ENCODE measurements at regions not wholly inside any gene's neighbourhood (a gene's known extent, or its start where the extent isn't known, plus 50 kb on each side); places are given as distances from the start of the nearest gene placed in this dataset.

DNA sequence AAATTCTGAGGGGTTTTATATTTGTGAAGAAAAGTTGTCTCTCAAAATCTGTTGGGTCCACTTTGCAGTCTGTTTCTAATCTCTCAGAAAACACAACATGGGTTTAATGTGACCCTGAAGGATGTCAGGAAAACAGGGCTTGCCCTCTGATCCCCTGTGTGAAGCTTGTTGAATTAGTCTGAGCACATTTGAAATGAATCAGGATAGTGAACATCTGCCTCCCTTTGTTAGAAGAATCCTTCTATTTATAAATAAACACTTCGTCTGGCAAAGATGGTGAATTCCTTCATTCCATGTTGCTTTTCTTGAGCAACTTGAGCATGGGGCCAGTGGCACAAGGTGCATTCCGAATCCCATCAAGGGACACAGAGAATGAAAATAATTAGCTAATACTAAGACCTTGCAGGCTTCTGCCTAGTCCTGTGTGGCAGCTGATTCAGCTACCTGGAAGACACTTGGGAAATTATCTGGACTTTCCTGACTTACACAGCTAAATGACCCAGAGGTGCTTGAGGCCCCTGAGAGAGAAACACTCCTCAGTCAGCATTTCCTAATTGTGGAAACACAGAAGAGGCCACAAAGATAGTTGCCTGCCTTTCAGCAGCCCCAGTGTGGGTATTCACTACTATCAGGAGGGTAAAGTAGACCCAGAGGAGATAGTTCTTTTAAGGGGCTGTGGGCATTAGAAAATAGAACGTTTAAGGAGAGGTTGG lies 305.5 kb downstream of the C7orf25 start:
- TF ChIP-seq POLR2A (IDR thresholded peaks at IDR 0.05; ENCODE audit: low read depth, low read length) (no peak), TAF1 (IDR thresholded peaks at IDR 0.05; ENCODE audit: low read depth, low read length) (no peak), PAX5 (IDR thresholded peaks at IDR 0.05; ENCODE audit: insufficient read depth, low read length, severe bottlenecking) (no peak)
